ENCODE measurements at regions not wholly inside any gene's neighbourhood (a gene's known extent, or its start where the extent isn't known, plus 50 kb on each side); places are given as distances from the start of the nearest gene placed in this dataset.

DNA sequence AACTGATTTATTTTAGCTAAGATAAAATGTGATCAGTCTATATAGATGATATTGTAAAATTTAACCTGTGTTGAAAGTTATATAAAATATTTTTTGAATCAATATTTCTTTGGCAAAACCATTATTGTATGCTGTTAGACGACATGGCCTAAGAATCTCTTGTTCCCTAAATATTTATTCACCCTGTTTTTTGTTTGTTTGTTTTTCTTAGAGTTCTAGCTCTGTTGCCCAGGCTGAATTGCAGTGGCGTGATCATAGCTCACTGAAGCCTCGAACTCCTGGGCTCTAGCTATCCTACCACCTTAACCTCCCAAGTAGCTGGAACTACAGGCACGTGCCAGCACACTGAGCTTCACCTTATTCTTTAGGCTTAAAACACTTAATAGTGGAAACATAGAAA is 410.7 kb downstream of the ARL4A start:
- TF ChIP-seq POLR2A (IDR thresholded peaks at IDR 0.05; ENCODE audit: low read depth, low read length) (no peak), POLR2AphosphoS5 (IDR thresholded peaks at IDR 0.05; ENCODE audit: low read depth, low read length) (no peak), TAF1 (IDR thresholded peaks at IDR 0.05; ENCODE audit: borderline replicate concordance, low read depth, low read length) (no peak)

All from GM12892 (cell line).